HCT116 (cell line): ENCODE measurements at regions not wholly inside any gene's neighbourhood (a gene's known extent, or its start where the extent isn't known, plus 50 kb on each side); places are given as distances from the start of the nearest gene placed in this dataset.

Experiments
- ATAC-seq: fragments of 200-7000 bp; cut with Tn5 transposase; 2 replicates; pipeline ENCODE4 v1.9.1; 2020; ENCODE audit warnings: mild to moderate bottlenecking, moderate library complexity
- BruUV-seq: library from RNA; stranded (reverse); fragments of 400-500 nt; replicated peaks from 2 replicates; lab custom pipeline; 2021; lab: Mats Ljungman, UMichigan
- CTCF ChIA-PET: fragments of 300-600 bp; sonication (Branson Sonifier 250); formaldehyde crosslinking; loops from one replicate; lab custom pipeline; 2021; ENCODE audit warnings: antibody characterized with exemption; lab: Charles Lee
- POLR2A ChIA-PET: fragments of 300-600, 350-600 bp; sonication (Branson Sonifier 250); formaldehyde crosslinking; loops from one replicate; lab custom pipeline; 2021; ENCODE audit warnings: antibody characterized with exemption; lab: Charles Lee
- RAD21 ChIA-PET, 2 experiments: fragments of 300-600 bp; sonication (Branson Sonifier 250); formaldehyde crosslinking; loops; one replicate each; lab custom pipeline; 2023; ENCODE audit warnings: low total read pairs in 2 of 2; ENCODE audit not compliant: uncharacterized antibody in 2 of 2, unreplicated experiment in 2 of 2, low non-redundant PET in 1 of 2; lab: Charles Lee
- DNase-seq: peaks from one replicate; pipeline ENCODE4 v3.0.0-alpha.2; 2010; ENCODE audit warnings: low read depth, low spot score
- H2AFZ ChIP-seq: fragments of 200-600 bp; shearing (Covaris generic), sonication (generic); 2 replicates; pipeline ENCODE4 v1.6.1; 2017; ENCODE audit warnings: low read depth, mixed run types, mixed read lengths, antibody characterized with exemption, low read length; ENCODE audit not compliant: poor library complexity, severe bottlenecking
- H3K27ac ChIP-seq: 2 replicates; pipeline ENCODE4 v1.5.1; 2012; ENCODE audit warnings: low read depth, low read length
- H3K27me3 ChIP-seq: fragments of 200-600 bp; sonication (generic); 2 replicates; pipeline ENCODE4 v1.6.1; 2016; ENCODE audit warnings: mixed run types, low read length, mixed read lengths; ENCODE audit not compliant: insufficient read depth
- H3K36me3 ChIP-seq, 2 experiments: fragments of 200-500 bp in 1 of 2; fragments of 200-600 bp in 1 of 2; sonication (Bioruptor generic) in 1 of 2; sonication (generic) in 1 of 2; 2 replicates each; pipeline versions ENCODE4 v1.5.1 to v1.6.1; 2014 to 2016; ENCODE audit warnings: low read length in 2 of 2, inconsistent platforms in 1 of 2, mixed read lengths in 1 of 2, mixed run types in 1 of 2; ENCODE audit not compliant: insufficient read depth in 2 of 2, control insufficient read depth in 1 of 2
- H3K4me1 ChIP-seq, 2 experiments: fragments of 200-600 bp in 1 of 2; sonication (generic) in 1 of 2; 2 replicates each; pipeline versions ENCODE4 v1.5.1 to v1.6.1; 2012 to 2017; ENCODE audit warnings: low read length in 2 of 2, inconsistent platforms in 1 of 2, mild to moderate bottlenecking in 1 of 2, mixed read lengths in 1 of 2, mixed run types in 1 of 2, moderate library complexity in 1 of 2; ENCODE audit not compliant: insufficient read depth in 2 of 2, control insufficient read depth in 1 of 2
- H3K4me2 ChIP-seq: fragments of 200-600 bp; sonication (generic); 2 replicates; pipeline ENCODE4 v1.6.1; 2017; ENCODE audit warnings: mixed run types, low read length, mixed read lengths
- H3K4me3 ChIP-seq, 2 experiments: fragments of 200-600 bp in 1 of 2; sonication (generic) in 1 of 2; replicated peaks in 1 of 2; 2 replicates each; pipeline ENCODE4 v1.5.1; 2011 to 2016; ENCODE audit warnings: low read length in 2 of 2, control low read depth in 1 of 2, low read depth in 1 of 2, mild to moderate bottlenecking in 1 of 2, mixed read lengths in 1 of 2, mixed run types in 1 of 2
- H3K79me2 ChIP-seq: fragments of 200-600 bp; sonication (generic); 2 replicates; pipeline ENCODE4 v1.6.1; 2017; ENCODE audit warnings: mild to moderate bottlenecking, mixed run types, low read length, moderate library complexity, mixed read lengths; ENCODE audit not compliant: insufficient read depth
- H3K9ac ChIP-seq: fragments of 200-600 bp; sonication (generic); 2 replicates; pipeline ENCODE4 v1.6.1; 2016; ENCODE audit warnings: low read length, mixed read lengths
- H3K9me2 ChIP-seq: fragments of 200-600 bp; sonication (generic), shearing (Covaris generic); 2 replicates; pipeline ENCODE4 v1.6.1; 2017; ENCODE audit warnings: mixed run types, mild to moderate bottlenecking, moderate library complexity; ENCODE audit not compliant: insufficient read depth
- H3K9me3 ChIP-seq, 2 experiments: fragments of 200-500 bp in 1 of 2; fragments of 200-600 bp in 1 of 2; sonication (Bioruptor generic) in 1 of 2; sonication (generic) in 1 of 2; 2 replicates each; pipeline ENCODE4 v1.6.1; 2014 to 2017; ENCODE audit warnings: low read length in 2 of 2, mixed read lengths in 2 of 2, inconsistent platforms in 1 of 2, low read depth in 1 of 2, mild to moderate bottlenecking in 1 of 2, mixed run types in 1 of 2, moderate library complexity in 1 of 2; ENCODE audit not compliant: control insufficient read depth in 1 of 2, insufficient read depth in 1 of 2
- H4K20me1 ChIP-seq: fragments of 200-600 bp; sonication (generic), shearing (Covaris generic); 2 replicates; pipeline ENCODE4 v1.6.1; 2017; ENCODE audit warnings: mixed run types, mild to moderate bottlenecking, moderate library complexity; ENCODE audit not compliant: insufficient read depth
- CEBPB ChIP-seq: IDR thresholded peaks from 2 replicates; pipeline ENCODE4 v1.6.1; 2012; ENCODE audit warnings: low read depth
- ELF1 ChIP-seq: IDR thresholded peaks from 2 replicates; pipeline ENCODE4 v1.6.1; 2012; ENCODE audit warnings: low read depth, borderline replicate concordance
- EZH2 ChIP-seq: fragments of 200-600 bp; sonication (generic); IDR thresholded peaks from 2 replicates; pipeline ENCODE4 v1.6.1; 2017; ENCODE audit warnings: antibody characterized with exemption, mixed run types
- FOSL1 ChIP-seq: IDR thresholded peaks from 2 replicates; pipeline ENCODE4 v1.6.1; 2012; ENCODE audit warnings: low read depth
- JUND ChIP-seq: IDR thresholded peaks from 2 replicates; pipeline ENCODE4 v1.6.1; 2012
- POLR2A ChIP-seq: IDR thresholded peaks from 2 replicates; pipeline ENCODE4 v1.7.0; 2011; ENCODE audit warnings: borderline replicate concordance; ENCODE audit not compliant: insufficient read depth, insufficient read length; ENCODE audit errors: extremely low read depth
- POLR2AphosphoS5 ChIP-seq: IDR thresholded peaks from 2 replicates; pipeline ENCODE4 v1.6.1; 2011; ENCODE audit warnings: mild to moderate bottlenecking, low read depth, low read length, moderate library complexity
- RAD21 ChIP-seq: IDR thresholded peaks from 2 replicates; pipeline ENCODE4 v1.6.1; 2012; ENCODE audit warnings: low read depth, mild to moderate bottlenecking
- SIN3A ChIP-seq: IDR thresholded peaks from 2 replicates; pipeline ENCODE4 v1.6.1; 2012; ENCODE audit warnings: low read depth
- SP1 ChIP-seq: IDR thresholded peaks from 2 replicates; pipeline ENCODE4 v1.6.1; 2012; ENCODE audit warnings: low read depth
- YY1 ChIP-seq: IDR thresholded peaks from 2 replicates; pipeline ENCODE4 v1.6.1; 2011; ENCODE audit warnings: low read length, low read depth, moderate library complexity, mild to moderate bottlenecking; ENCODE audit not compliant: insufficient replicate concordance; ENCODE audit errors: extremely low read depth
- ZFX ChIP-seq: fragments of 450-650 bp; IDR thresholded peaks from 2 replicates; pipeline ENCODE4 v1.6.1; 2017
- ZNF274 ChIP-seq: fragments of 200-500 bp; sonication (Bioruptor generic); IDR thresholded peaks from 2 replicates; pipeline ENCODE4 v1.6.1; 2014; ENCODE audit warnings: mild to moderate bottlenecking, low read depth, low read length, inconsistent platforms
- intact Hi-C: fragments of 100-400 bp; cut with micrococcal nuclease; formaldehyde crosslinking; loops from 2 replicates; pipeline ENCODE4 v1.10.0; 2022
- TF ChIP-seq, protein P1 (sequence below): IDR thresholded peaks from 2 replicates; pipeline ENCODE4 v1.6.1; 2012
- TF ChIP-seq, protein P2 (sequence below), 3 experiments: fragments of 200-600 bp in 1 of 3; sonication (generic) in 1 of 3; IDR thresholded peaks in 2 of 3; conservative IDR thresholded peaks in 1 of 3; 2 replicates each; pipeline ENCODE4 v1.5.1; 2012 to 2017; ENCODE audit warnings: low read depth in 2 of 3, low read length in 2 of 3, antibody characterized with exemption in 1 of 3, borderline replicate concordance in 1 of 3, control low read depth in 1 of 3, mild to moderate bottlenecking in 1 of 3, mixed read lengths in 1 of 3, mixed run types in 1 of 3, moderate library complexity in 1 of 3; ENCODE audit not compliant: insufficient read depth in 1 of 3

DNA sequence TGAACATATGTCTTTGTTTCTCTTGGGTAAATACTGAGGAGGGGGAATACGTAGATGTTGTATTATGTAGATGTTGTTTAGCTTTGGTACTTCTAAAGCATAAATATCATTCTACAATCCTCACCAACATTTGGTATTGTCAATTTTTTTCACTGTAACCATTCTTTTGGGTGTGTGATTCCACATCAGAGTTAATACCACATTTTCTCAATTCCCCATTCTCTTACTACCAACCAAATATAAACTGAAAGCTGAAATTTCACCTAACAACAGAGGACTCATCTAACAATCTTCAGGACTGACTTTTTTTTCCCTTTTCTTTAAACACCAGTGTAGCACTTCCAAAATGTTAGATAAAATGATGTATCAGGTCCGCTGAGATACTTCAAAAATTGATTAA is 120.7 kb upstream of the RIOK3 start:
- BruUV-seq: no TSS peak
- Histone ChIP-seq H4K20me1 (no peaks in the 10 kb centered on the region), H3K36me3 (no peaks in the 10 kb centered on the region), H3K4me3 (no peak overlapping the region), H3K9me3 (no peaks in the 10 kb centered on the region), H3K9me2 (no peaks in the 10 kb centered on the region), H3K79me2 (no peaks in the 10 kb centered on the region), H3K9ac (no peak overlapping the region), H3K4me1 (no peaks in the 10 kb centered on the region), H2AFZ (no peak overlapping the region), H3K4me2 (no peak overlapping the region), H3K27ac (no peak overlapping the region), H3K27me3 (no peaks in the 10 kb centered on the region)
- intact Hi-C loops: no loop called here
- DNase-seq (no peak), ATAC-seq (no peak)
- ChIA-PET RAD21 (no interaction called here), POLR2A (no interaction called here), CTCF (interaction anchor here (1.1 kb wide), 1 partner anchor 534 kb away, joined by 3 read pairs; no protein-coding TSS in a partner anchor)
- TF ChIP-seq SP1: no peak
- TF ChIP-seq CEBPB: no peak
- TF ChIP-seq, protein P1, sequence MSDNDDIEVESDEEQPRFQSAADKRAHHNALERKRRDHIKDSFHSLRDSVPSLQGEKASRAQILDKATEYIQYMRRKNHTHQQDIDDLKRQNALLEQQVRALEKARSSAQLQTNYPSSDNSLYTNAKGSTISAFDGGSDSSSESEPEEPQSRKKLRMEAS: no peak
- TF ChIP-seq ZFX: no peak
- no peak for TF ChIP-seq JUND
- TF ChIP-seq FOSL1: no peak
- TF ChIP-seq YY1: no peak
- TF ChIP-seq RAD21: no peak
- no peak for TF ChIP-seq ZNF274
- no peak for TF ChIP-seq EZH2
- TF ChIP-seq ELF1: no peak
- no peak for TF ChIP-seq POLR2AphosphoS5
- no peak for TF ChIP-seq SIN3A

DNA sequence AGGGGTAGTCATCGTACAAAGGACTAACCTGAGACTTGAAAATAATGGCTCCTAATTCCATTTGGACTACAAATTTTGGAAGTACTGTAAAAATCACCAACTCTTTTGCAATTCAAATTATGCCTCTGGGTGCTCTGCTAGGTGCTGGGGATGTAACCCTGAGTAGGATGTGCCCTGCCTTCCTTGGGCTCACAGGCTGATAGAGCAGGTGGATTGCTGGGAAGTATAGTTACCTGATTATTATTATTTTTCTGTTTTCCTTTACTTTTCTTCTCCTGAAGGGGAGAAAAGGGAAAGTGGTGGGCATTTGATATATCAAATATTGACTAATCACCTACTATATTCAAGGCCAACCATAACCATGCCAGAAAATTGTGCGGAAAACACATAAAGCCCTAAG is 119.3 kb upstream of the RIOK3 start:
- intact Hi-C loops: no loop called here
- Histone ChIP-seq H3K4me3 (no peak overlapping the region), H3K36me3 (no peaks in the 10 kb centered on the region), H4K20me1 (no peaks in the 10 kb centered on the region), H3K9ac (no peak overlapping the region), H3K4me2 (no peak overlapping the region), H3K4me1 (no peaks in the 10 kb centered on the region), H3K9me2 (no peaks in the 10 kb centered on the region), H3K27ac (no peak overlapping the region), H3K9me3 (no peaks in the 10 kb centered on the region), H3K79me2 (no peaks in the 10 kb centered on the region), H2AFZ (no peak overlapping the region), H3K27me3 (no peaks in the 10 kb centered on the region)
- ChIA-PET CTCF (no interaction called here), POLR2A (no interaction called here), RAD21 (no interaction called here)
- DNase-seq (no peak), ATAC-seq (no peak)
- BruUV-seq: no TSS peak
- TF ChIP-seq, protein P2, sequence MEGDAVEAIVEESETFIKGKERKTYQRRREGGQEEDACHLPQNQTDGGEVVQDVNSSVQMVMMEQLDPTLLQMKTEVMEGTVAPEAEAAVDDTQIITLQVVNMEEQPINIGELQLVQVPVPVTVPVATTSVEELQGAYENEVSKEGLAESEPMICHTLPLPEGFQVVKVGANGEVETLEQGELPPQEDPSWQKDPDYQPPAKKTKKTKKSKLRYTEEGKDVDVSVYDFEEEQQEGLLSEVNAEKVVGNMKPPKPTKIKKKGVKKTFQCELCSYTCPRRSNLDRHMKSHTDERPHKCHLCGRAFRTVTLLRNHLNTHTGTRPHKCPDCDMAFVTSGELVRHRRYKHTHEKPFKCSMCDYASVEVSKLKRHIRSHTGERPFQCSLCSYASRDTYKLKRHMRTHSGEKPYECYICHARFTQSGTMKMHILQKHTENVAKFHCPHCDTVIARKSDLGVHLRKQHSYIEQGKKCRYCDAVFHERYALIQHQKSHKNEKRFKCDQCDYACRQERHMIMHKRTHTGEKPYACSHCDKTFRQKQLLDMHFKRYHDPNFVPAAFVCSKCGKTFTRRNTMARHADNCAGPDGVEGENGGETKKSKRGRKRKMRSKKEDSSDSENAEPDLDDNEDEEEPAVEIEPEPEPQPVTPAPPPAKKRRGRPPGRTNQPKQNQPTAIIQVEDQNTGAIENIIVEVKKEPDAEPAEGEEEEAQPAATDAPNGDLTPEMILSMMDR (IDR thresholded peaks at IDR 0.05 in 2 of 3, conservative IDR thresholded peaks at IDR 0.05 in 1 of 3; ENCODE audit: borderline replicate concordance in 1 of 3, insufficient read depth in 1 of 3, low read depth in 2 of 3, low read length in 2 of 3): no peak
- no peak for TF ChIP-seq JUND
- TF ChIP-seq CEBPB: no peak
- no peak for TF ChIP-seq POLR2A
